PC-9 (cell line): ENCODE measurements at regions not wholly inside any gene's neighbourhood (a gene's known extent, or its start where the extent isn't known, plus 50 kb on each side); places are given as distances from the start of the nearest gene placed in this dataset.
"Not testable (repeated sequence)": the region's sequence is repeated elsewhere in the genome, so short reads cannot be mapped to it uniquely, and the experiment has no call there.

Source experiments
- CTCF ChIP-seq: fragments of 200-600 bp; sonication (generic); conservative IDR thresholded peaks from 2 replicates; pipeline ENCODE4 v1.6.1; 2017; ENCODE audit warnings: mixed run types, antibody characterized with exemption, mild to moderate bottlenecking, moderate library complexity
- EZH2 ChIP-seq: fragments of 200-600 bp; sonication (generic); IDR thresholded peaks from 2 replicates; pipeline ENCODE4 v1.8.0; 2017; ENCODE audit warnings: antibody characterized with exemption, low read depth

- TF ChIP-seq CTCF, EZH2: not testable (repeated sequence)
Observed at GRCh38 chr1:148324465-148324864, 158.6 kb downstream of the PPIAL4G start.
